ENCODE measurements at regions not wholly inside any gene's neighbourhood (a gene's known extent, or its start where the extent isn't known, plus 50 kb on each side); places are given as distances from the start of the nearest gene placed in this dataset.
"Not testable (repeated sequence)": the region's sequence is repeated elsewhere in the genome, so short reads cannot be mapped to it uniquely, and the experiment has no call there.

DNA sequence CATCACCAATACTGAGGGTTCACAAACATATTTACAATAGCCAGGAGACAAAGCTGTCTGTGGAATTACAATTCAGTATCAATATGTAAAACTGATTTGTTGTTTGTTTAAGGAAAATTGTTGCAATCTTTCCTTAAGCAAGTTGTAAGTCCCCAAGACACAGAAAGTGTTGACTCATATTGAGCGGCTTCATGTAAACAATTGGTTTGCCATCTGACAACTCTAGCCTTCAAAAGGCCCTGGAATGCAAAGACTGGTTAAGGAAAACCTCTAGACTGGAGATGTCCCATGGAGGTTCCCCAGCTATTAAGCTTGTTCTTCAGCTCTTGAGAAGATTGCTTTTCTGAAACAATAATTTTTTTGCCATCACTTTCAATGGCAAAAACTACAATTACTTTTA is 283.7 kb upstream of the PROK2 start:
- Histone ChIP-seq H3K9me3 (no peaks in the 10 kb centered on the region), H3K27me3 (no peaks in the 10 kb centered on the region), H3K27ac (no peak overlapping the region), H3K36me3 (no peaks in the 10 kb centered on the region), H3K4me3 (no peak overlapping the region), H3K4me1 (no peaks in the 10 kb centered on the region)
- ATAC-seq (no peak), FAIRE-seq (no peak), DNase-seq (no peak)
- intact Hi-C loops (cut with DNase I), result no loop called here
- 77 to 81% methylated on average over 1 of the region's 1 CpG for WGBS, 2 donors
- TF ChIP-seq, protein P1, sequence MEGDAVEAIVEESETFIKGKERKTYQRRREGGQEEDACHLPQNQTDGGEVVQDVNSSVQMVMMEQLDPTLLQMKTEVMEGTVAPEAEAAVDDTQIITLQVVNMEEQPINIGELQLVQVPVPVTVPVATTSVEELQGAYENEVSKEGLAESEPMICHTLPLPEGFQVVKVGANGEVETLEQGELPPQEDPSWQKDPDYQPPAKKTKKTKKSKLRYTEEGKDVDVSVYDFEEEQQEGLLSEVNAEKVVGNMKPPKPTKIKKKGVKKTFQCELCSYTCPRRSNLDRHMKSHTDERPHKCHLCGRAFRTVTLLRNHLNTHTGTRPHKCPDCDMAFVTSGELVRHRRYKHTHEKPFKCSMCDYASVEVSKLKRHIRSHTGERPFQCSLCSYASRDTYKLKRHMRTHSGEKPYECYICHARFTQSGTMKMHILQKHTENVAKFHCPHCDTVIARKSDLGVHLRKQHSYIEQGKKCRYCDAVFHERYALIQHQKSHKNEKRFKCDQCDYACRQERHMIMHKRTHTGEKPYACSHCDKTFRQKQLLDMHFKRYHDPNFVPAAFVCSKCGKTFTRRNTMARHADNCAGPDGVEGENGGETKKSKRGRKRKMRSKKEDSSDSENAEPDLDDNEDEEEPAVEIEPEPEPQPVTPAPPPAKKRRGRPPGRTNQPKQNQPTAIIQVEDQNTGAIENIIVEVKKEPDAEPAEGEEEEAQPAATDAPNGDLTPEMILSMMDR (IDR thresholded peaks at IDR 0.05), result no peak

DNA sequence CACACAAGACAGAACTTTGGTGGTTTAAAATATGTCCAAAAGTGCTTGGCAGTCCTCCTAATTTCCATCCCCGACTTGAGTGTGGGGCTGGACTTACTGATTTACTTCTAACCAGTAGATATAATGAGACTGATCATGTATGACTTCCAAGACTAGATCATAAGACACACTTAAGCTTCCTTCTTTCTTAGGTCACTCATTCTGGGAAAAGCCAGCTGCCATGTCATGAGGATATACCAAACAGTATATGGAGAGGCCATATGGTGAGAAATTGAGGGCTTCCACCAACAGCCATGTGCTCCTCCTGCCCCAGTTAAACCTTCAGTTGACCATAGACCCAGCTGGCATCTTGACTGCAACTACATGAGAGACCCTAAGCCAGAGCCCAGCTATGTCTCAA is 282.8 kb upstream of the PROK2 start:
- 36 to 67% methylated on average over 1 of the region's 1 CpG for WGBS, 2 donors
- Histone ChIP-seq H3K27ac (no peak overlapping the region), H3K9me3 (no peaks in the 10 kb centered on the region), H3K27me3 (no peaks in the 10 kb centered on the region), H3K36me3 (no peaks in the 10 kb centered on the region), H3K4me1 (no peaks in the 10 kb centered on the region), H3K4me3 (no peak overlapping the region)
- TF ChIP-seq, protein P1 (IDR thresholded peaks at IDR 0.05), result no peak
- no peak for FAIRE-seq
- intact Hi-C loops (cut with DNase I), result no loop called here
- ATAC-seq, result no peak
- no peak for DNase-seq

DNA sequence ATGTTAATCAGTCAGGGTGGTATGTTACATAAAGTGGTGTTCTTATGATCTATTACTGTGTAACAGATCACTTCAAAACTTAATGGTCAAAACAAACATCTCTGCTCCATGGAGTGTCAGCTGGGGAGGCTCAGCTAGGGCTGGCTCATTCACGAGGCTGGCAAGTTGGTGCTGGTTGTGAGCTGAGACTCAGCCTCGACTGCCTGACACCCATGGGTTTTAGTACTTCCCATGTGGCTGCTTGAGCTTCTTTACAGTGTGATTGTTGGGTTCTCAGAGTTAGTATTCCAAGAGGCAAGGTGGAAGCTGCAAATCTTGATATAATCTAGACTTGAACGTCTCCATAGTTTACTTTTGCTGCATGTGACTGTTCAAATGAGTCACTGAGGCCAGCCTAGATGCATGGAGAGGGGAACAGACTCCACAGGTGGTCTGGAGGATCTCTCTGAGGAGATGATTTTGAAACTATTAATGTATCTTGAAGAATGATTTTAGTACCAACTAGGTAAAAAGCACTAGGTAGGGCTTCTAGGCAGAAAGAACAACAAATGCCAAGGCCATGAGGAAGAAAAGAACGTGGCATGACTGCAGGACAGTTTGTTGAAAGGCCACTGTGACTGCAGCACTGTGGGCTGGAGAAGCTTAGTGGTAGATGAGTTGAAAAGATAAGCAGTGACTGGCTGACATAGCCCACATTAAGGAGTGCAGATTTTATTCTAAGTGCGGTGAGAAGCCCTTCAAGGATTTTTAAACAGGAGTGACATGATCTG is 281.1 kb upstream of the PROK2 start:
- no peak for FAIRE-seq
- ATAC-seq, result no peak
- no peak overlapping the region for H3K4me3 ChIP-seq
- TF ChIP-seq, protein P1 (IDR thresholded peaks at IDR 0.05), result no peak
- H3K27me3 ChIP-seq, result no peaks in the 10 kb centered on the region
- no peaks in the 10 kb centered on the region for H3K4me1 ChIP-seq
- intact Hi-C loops (cut with DNase I), result no loop called here
- no peaks in the 10 kb centered on the region for H3K9me3 ChIP-seq
- no peak overlapping the region for H3K27ac ChIP-seq
- no peak for DNase-seq
- 47 to 58% methylated on average over 5 of the region's 5 CpGs for WGBS, 2 donors
- H3K36me3 ChIP-seq, result no peaks in the 10 kb centered on the region

DNA sequence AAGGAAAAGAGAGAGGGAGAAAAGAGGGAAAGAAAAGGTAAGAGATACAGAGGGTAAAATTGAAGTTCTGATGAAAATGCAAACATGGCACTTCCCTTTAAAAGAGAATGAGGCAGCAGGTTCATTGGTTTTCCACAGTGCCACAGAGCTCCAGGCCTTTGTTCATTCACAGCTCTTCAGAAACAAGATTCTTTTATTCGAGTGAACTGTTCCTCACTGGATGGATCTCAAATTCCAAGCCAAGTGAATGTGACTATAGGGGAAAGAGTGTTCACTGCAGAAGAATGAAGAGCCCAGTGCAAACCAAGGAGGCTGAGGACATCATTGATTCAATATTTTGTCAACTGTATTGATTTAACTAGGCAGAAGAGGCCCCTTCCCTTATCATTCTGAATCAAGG is 280.3 kb upstream of the PROK2 start:
- FAIRE-seq, result no peak
- Histone ChIP-seq H3K9me3 (no peaks in the 10 kb centered on the region), H3K4me1 (no peaks in the 10 kb centered on the region), H3K4me3 (no peak overlapping the region), H3K27me3 (no peaks in the 10 kb centered on the region), H3K36me3 (no peaks in the 10 kb centered on the region), H3K27ac (no peak overlapping the region)
- TF ChIP-seq, protein P1 (IDR thresholded peaks at IDR 0.05), result no peak
- WGBS, 2 donors, result 70 to 71% methylated on average over 1 of the region's 1 CpG
- no peak for DNase-seq
- intact Hi-C loops (cut with DNase I), result no loop called here
- ATAC-seq, result no peak

DNA sequence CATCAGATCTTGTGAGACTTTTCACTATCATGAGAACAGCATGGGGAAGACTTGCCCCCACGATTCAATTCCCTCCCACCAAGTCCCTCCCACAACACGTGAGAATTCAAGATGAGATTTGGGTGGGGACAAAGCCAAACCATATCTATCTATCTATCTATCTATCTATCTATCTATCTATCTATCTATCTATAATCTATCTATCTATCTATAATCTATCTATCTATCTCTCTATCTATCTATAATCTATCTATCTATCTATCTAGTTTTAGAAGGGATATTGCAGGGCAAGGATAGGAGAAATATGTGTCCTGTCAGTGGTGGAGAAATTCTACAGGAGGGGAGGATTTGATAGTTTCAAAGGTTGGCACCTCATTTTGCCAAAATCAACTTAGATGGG is 279.8 kb upstream of the PROK2 start:
- DNase-seq; H3K27me3 ChIP-seq; ATAC-seq; H3K27ac ChIP-seq; H3K4me1 ChIP-seq; H3K36me3 ChIP-seq; FAIRE-seq; H3K9me3 ChIP-seq; H3K4me3 ChIP-seq; intact Hi-C loops (cut with DNase I): not testable (repeated sequence)
- 44 to 48% methylated on average over 2 of the region's 2 CpGs for WGBS, 2 donors
